Activated T-cell treated with anti-CD3 and anti-CD28 coated beads, Interleukin-2, amount 50 U/mL, for 4 hours (primary cell): ENCODE measurements at regions not wholly inside any gene's neighbourhood (a gene's known extent, or its start where the extent isn't known, plus 50 kb on each side); places are given as distances from the start of the nearest gene placed in this dataset.

Experiments used
- ATAC-seq, 2 donors: fragments of 200-7000 bp; cut with Tn5 transposase; one replicate each; pipeline ENCODE4 v1.10.0; 2021
- DNase-seq: peaks from one replicate; pipeline ENCODE4 v3.0.0-alpha.2; 2020
- H3K27me3 Mint-ChIP-seq: one replicate; pipeline ENCODE4 v1.8.0; 2021; ENCODE audit warnings: low read depth, mixed read lengths
- H3K36me3 Mint-ChIP-seq: one replicate; pipeline ENCODE4 v1.8.0; 2022; ENCODE audit warnings: mixed read lengths; ENCODE audit not compliant: insufficient read depth
- H3K4me1 Mint-ChIP-seq: one replicate; pipeline ENCODE4 v1.8.0; 2021; ENCODE audit warnings: low read depth, mixed read lengths
- H3K4me3 Mint-ChIP-seq: one replicate; pipeline ENCODE4 v1.8.0; 2021; ENCODE audit warnings: mild to moderate bottlenecking, moderate library complexity, mixed read lengths
- H3K9me3 Mint-ChIP-seq: one replicate; pipeline ENCODE4 v1.8.0; 2021; ENCODE audit warnings: mixed read lengths

DNA sequence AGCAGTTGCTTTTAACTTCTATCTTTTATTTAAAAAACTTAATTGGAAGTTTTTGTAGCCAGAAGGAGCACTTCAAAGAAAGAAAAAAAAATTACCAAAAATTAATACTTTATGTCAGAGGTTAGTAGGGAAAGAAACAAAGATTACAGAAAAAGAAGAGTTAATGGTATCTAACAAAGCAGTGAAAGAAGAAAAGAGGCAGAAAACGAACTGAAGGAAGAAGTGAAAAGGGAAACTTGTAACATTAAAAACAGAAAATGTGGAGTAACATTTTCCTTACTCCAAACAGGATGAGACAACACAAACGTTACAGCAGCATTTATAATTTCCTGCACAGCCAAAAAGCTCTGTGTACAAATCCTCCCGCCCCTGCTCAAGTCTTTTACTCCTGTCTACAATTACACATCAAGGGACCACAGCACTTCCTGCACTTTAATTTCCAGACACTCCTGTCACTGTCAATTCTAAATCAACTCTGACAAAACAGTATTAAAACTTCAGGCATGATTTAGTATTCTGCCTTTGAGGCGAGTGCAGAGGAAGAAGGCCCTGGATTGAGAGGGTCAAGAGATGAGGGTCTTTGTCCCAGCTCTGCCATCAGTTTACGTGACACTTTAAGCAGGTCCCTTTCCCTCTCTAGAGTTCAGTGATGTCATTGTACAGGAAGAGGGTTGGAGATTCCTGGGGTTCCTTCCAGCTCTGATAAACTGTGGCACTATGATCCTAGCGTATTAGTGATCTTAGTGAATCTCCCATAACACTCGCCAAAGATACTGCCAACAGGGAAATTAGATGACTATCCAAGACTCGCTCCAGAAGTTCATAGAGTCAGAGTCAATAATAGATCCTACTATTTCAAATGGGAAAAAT lies 53.2 kb upstream of the LSM14A start:
- DNase-seq = no peak
- Mint-ChIP-seq H3K4me1 (peaks cover 13% of the 10 kb centered on the region), H3K27me3 (peaks cover 2% of the 10 kb centered on the region), H3K4me3 (peak overlapping the region; percentile 54), H3K36me3 (no peaks in the 10 kb centered on the region), H3K9me3 (no peaks in the 10 kb centered on the region)
- no peak for ATAC-seq

DNA sequence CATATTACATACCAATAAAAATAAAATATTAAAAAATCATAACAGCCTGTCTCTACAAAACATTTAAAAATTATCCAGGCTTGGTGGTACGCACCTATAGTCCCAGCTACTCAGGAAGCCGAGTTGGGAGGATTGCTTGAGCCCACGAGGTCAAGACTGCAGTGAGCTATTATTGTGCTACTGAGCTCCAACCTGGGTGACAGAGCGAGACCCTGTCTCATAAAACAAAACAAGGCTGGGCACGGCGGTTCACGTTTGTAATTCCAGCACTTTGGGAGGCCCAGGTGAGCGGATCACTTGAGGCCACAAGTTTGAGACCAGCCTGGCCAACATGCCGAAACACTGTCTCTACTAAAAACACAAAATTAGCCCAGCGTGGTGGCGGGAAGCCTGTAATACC lies 52.2 kb upstream of the LSM14A start:
- Mint-ChIP-seq H3K4me1 (peaks cover 13% of the 10 kb centered on the region), H3K9me3 (no peaks in the 10 kb centered on the region), H3K4me3 (no peak overlapping the region), H3K27me3 (peaks cover 2% of the 10 kb centered on the region), H3K36me3 (no peaks in the 10 kb centered on the region)
- no peak for DNase-seq
- no peak for ATAC-seq

- Mint-ChIP-seq H3K9me3 (no peaks in the 10 kb centered on the region), H3K36me3 (no peaks in the 10 kb centered on the region), H3K27me3 (peaks cover 2% of the 10 kb centered on the region), H3K4me1 (peaks cover 13% of the 10 kb centered on the region), H3K4me3 (no peak overlapping the region)
- DNase-seq = peak; percentile 36
- peak in 1 of 2 donors; percentile 61 for ATAC-seq
Observed at GRCh38 chr19:34120846-34121639, 51.3 kb upstream of the LSM14A start.
